H1 (cell line): ENCODE measurements at regions not wholly inside any gene's neighbourhood (a gene's known extent, or its start where the extent isn't known, plus 50 kb on each side); places are given as distances from the start of the nearest gene placed in this dataset.

Experiments used
- CBX8 ChIP-seq: fragments of 300-800, 300-1000 bp; sonication (generic); IDR thresholded peaks from 2 replicates; pipeline ENCODE4 v1.7.1; 2016; ENCODE audit warnings: low read depth, low read length, borderline replicate concordance
- CEBPB ChIP-seq: IDR thresholded peaks from 2 replicates; pipeline ENCODE4 v1.6.1; 2012; ENCODE audit warnings: low read depth, low read length
- CTCF ChIP-seq, 3 experiments: IDR thresholded peaks; 1 replicate in 2 of 3; 2 replicates in 1 of 3; pipeline versions ENCODE4 v1.5.1 to v1.6.1; 2011; ENCODE audit warnings: low read length in 3 of 3, mild to moderate bottlenecking in 3 of 3, inconsistent platforms in 2 of 3, low read depth in 1 of 3, moderate library complexity in 1 of 3; ENCODE audit not compliant: insufficient read depth in 1 of 3; ENCODE audit errors: control extremely low read depth in 1 of 3
- EP300 ChIP-seq, 2 experiments: IDR thresholded peaks; 1 replicate in 1 of 2; 2 replicates in 1 of 2; pipeline ENCODE4 v1.6.1; 2011 to 2012; ENCODE audit warnings: low read depth in 2 of 2, low read length in 2 of 2, mild to moderate bottlenecking in 2 of 2, borderline replicate concordance in 1 of 2, inconsistent platforms in 1 of 2, moderate library complexity in 1 of 2
- POLR2A ChIP-seq, 2 experiments: IDR thresholded peaks; 1 replicate in 1 of 2; 2 replicates in 1 of 2; pipeline ENCODE4 v1.6.1; 2011; ENCODE audit warnings: low read depth in 2 of 2, low read length in 2 of 2, mild to moderate bottlenecking in 2 of 2; ENCODE audit errors: control extremely low read depth in 1 of 2
- POLR2AphosphoS5 ChIP-seq: IDR thresholded peaks from 2 replicates; pipeline ENCODE4 v1.6.1; 2011; ENCODE audit warnings: low read depth, low read length
- RAD21 ChIP-seq, 2 experiments: IDR thresholded peaks in 1 of 2; conservative IDR thresholded peaks in 1 of 2; 2 replicates each; pipeline ENCODE4 v1.6.1; 2011; ENCODE audit warnings: low read depth in 2 of 2, low read length in 2 of 2, improper control_type of control experiment in 1 of 2, inconsistent platforms in 1 of 2, mild to moderate bottlenecking in 1 of 2, moderate library complexity in 1 of 2
- ZNF274 ChIP-seq: IDR thresholded peaks from 2 replicates; pipeline ENCODE4 v1.7.0; 2012; ENCODE audit warnings: low read length, borderline replicate concordance; ENCODE audit errors: extremely low read depth

GRCh38 chr2:200102971-200103370, 147.6 kb downstream of the MAIP1 start:
- TF ChIP-seq ZNF274: no peak
- TF ChIP-seq CTCF (IDR thresholded peaks at IDR 0.05; ENCODE audit: control extremely low read depth in 1 of 3, insufficient read depth in 1 of 3, low read depth in 1 of 3, low read length in 3 of 3): no peak
- TF ChIP-seq CBX8: no peak
- no peak for TF ChIP-seq POLR2A (IDR thresholded peaks at IDR 0.05; ENCODE audit: control extremely low read depth in 1 of 2, low read depth in 2 of 2, low read length in 2 of 2)
- TF ChIP-seq RAD21 (IDR thresholded peaks at IDR 0.05 in 1 of 2, conservative IDR thresholded peaks at IDR 0.05 in 1 of 2; ENCODE audit: low read depth in 2 of 2, low read length in 2 of 2): no peak
- TF ChIP-seq CEBPB: no peak
- TF ChIP-seq EP300 (IDR thresholded peaks at IDR 0.05; ENCODE audit: borderline replicate concordance in 1 of 2, low read depth in 2 of 2, low read length in 2 of 2): no peak
- no peak for TF ChIP-seq POLR2AphosphoS5
